Neural cell (in vitro differentiated cells): ENCODE measurements at regions not wholly inside any gene's neighbourhood (a gene's known extent, or its start where the extent isn't known, plus 50 kb on each side); places are given as distances from the start of the nearest gene placed in this dataset.

Source experiments
- H2AFZ ChIP-seq: fragments of 200-600, 300-800 bp; sonication (generic), shearing (Covaris generic); 2 replicates; pipeline ENCODE4 v1.6.0; 2014; ENCODE audit warnings: low read depth, mild to moderate bottlenecking, antibody characterized with exemption, low read length, moderate library complexity
- H3F3A ChIP-seq: fragments of 200-600 bp; shearing (Covaris generic); 2 replicates; pipeline ENCODE4 v1.6.1; 2016; ENCODE audit warnings: mild to moderate bottlenecking, moderate library complexity, mixed read lengths, antibody characterized with exemption, low read length; ENCODE audit not compliant: insufficient read depth, poor library complexity, severe bottlenecking
- H3K27ac ChIP-seq: fragments of 200-600, 300-800 bp; sonication (generic), shearing (Covaris generic); 2 replicates; pipeline ENCODE4 v1.5.1; 2014; ENCODE audit warnings: mild to moderate bottlenecking, low read length, moderate library complexity
- H3K27me3 ChIP-seq: fragments of 300-800, 200-600 bp; sonication (generic), shearing (Covaris generic); 2 replicates; pipeline ENCODE4 v1.6.0; 2014; ENCODE audit warnings: mild to moderate bottlenecking, low read depth, low read length, moderate library complexity; ENCODE audit not compliant: insufficient read depth
- H3K36me3 ChIP-seq: fragments of 300-800, 200-600 bp; sonication (generic), shearing (Covaris generic); 2 replicates; pipeline ENCODE4 v1.5.1; 2014; ENCODE audit warnings: mild to moderate bottlenecking, antibody characterized with exemption, low read length, moderate library complexity; ENCODE audit not compliant: insufficient read depth
- H3K4me2 ChIP-seq: fragments of 300-800, 200-600 bp; sonication (generic), shearing (Covaris generic); 2 replicates; pipeline ENCODE4 v1.6.0; 2014; ENCODE audit warnings: mild to moderate bottlenecking, low read length
- H3K4me3 ChIP-seq: fragments of 300-800, 200-600 bp; sonication (generic), shearing (Covaris generic); 2 replicates; pipeline ENCODE4 v1.5.1; 2014; ENCODE audit warnings: mild to moderate bottlenecking, low read length, moderate library complexity
- H3K79me2 ChIP-seq: fragments of 200-600 bp; shearing (Covaris generic); replicated peaks from 2 replicates; pipeline ENCODE4 v1.6.0; 2014; ENCODE audit warnings: mild to moderate bottlenecking, low read length, moderate library complexity; ENCODE audit not compliant: insufficient read depth
- H3K9ac ChIP-seq: fragments of 300-800, 200-600 bp; sonication (generic), shearing (Covaris generic); 2 replicates; pipeline ENCODE4 v1.6.1; 2016; ENCODE audit warnings: mild to moderate bottlenecking, low read length, mixed read lengths
- H3K9me2 ChIP-seq: fragments of 200-600 bp; shearing (Covaris generic); 2 replicates; pipeline ENCODE4 v1.6.1; 2016; ENCODE audit warnings: mild to moderate bottlenecking, low read length, mixed read lengths; ENCODE audit not compliant: insufficient read depth
- H3K9me3 ChIP-seq: fragments of 200-600, 300-800 bp; sonication (generic), shearing (Covaris generic); 2 replicates; pipeline ENCODE4 v1.6.1; 2016; ENCODE audit warnings: mild to moderate bottlenecking, mixed run types, low read length, moderate library complexity, mixed read lengths
- H4K20me1 ChIP-seq: fragments of 200-600 bp; shearing (Covaris generic); 2 replicates; pipeline ENCODE4 v1.6.1; 2016; ENCODE audit warnings: mild to moderate bottlenecking, mixed run types; ENCODE audit not compliant: insufficient read depth
- CTCF ChIP-seq: fragments of 450-650 bp; IDR thresholded peaks from 2 replicates; pipeline ENCODE4 v1.5.1; 2014; ENCODE audit warnings: antibody characterized with exemption, mild to moderate bottlenecking, moderate library complexity; ENCODE audit not compliant: poor library complexity, severe bottlenecking
- EP300 ChIP-seq: fragments of 450-650 bp; conservative IDR thresholded peaks from 2 replicates; pipeline ENCODE4 v1.6.1; 2014; ENCODE audit warnings: antibody characterized with exemption, mild to moderate bottlenecking, moderate library complexity; ENCODE audit not compliant: poor library complexity, severe bottlenecking
- EZH2 ChIP-seq: fragments of 200-600, 300-800 bp; shearing (Covaris generic), sonication (generic); IDR thresholded peaks from 2 replicates; pipeline ENCODE4 v1.6.1; 2014; ENCODE audit warnings: antibody characterized with exemption, low read length, borderline replicate concordance, mild to moderate bottlenecking; ENCODE audit not compliant: insufficient read depth, poor library complexity, severe bottlenecking
- MXI1 ChIP-seq: fragments of 450-650 bp; conservative IDR thresholded peaks from 2 replicates; pipeline ENCODE4 v1.6.1; 2014; ENCODE audit warnings: antibody characterized with exemption, mild to moderate bottlenecking; ENCODE audit not compliant: poor library complexity, severe bottlenecking
- POLR2AphosphoS5 ChIP-seq: IDR thresholded peaks from 2 replicates; pipeline ENCODE4 v1.6.1; 2012
- RAD21 ChIP-seq: fragments of 450-650 bp; conservative IDR thresholded peaks from 2 replicates; pipeline ENCODE4 v1.6.1; 2014; ENCODE audit warnings: antibody characterized with exemption, mild to moderate bottlenecking, moderate library complexity
- REST ChIP-seq: IDR thresholded peaks from 2 replicates; pipeline ENCODE4 v1.6.1; 2012; ENCODE audit warnings: borderline replicate concordance
- SMC3 ChIP-seq: fragments of 450-650 bp; conservative IDR thresholded peaks from 2 replicates; pipeline ENCODE4 v1.6.1; 2014; ENCODE audit warnings: antibody characterized with exemption, mild to moderate bottlenecking, moderate library complexity; ENCODE audit not compliant: poor library complexity
- TAF1 ChIP-seq: IDR thresholded peaks from 2 replicates; pipeline ENCODE4 v1.6.1; 2012; ENCODE audit warnings: low read depth

- no peak overlapping the region for H2AFZ ChIP-seq
- no peaks in the 10 kb centered on the region for H4K20me1 ChIP-seq
- H3K4me3 ChIP-seq, result no peak overlapping the region
- no peaks in the 10 kb centered on the region for H3F3A ChIP-seq
- H3K79me2 ChIP-seq, result no peaks in the 10 kb centered on the region
- H3K9ac ChIP-seq, result no peak overlapping the region
- H3K27me3 ChIP-seq, result no peaks in the 10 kb centered on the region
- no peaks in the 10 kb centered on the region for H3K9me3 ChIP-seq
- H3K36me3 ChIP-seq, result no peaks in the 10 kb centered on the region
- TF ChIP-seq POLR2AphosphoS5, result no peak
- TF ChIP-seq REST, result no peak
- no peak for TF ChIP-seq MXI1
- TF ChIP-seq TAF1, result no peak
- no peak for TF ChIP-seq CTCF
- no peak for TF ChIP-seq RAD21
- TF ChIP-seq EP300, result no peak
- no peak for TF ChIP-seq EZH2
- no peak for TF ChIP-seq SMC3
- no peak overlapping the region for H3K4me2 ChIP-seq
- H3K27ac ChIP-seq, result no peak overlapping the region
- H3K9me2 ChIP-seq, result no peaks in the 10 kb centered on the region
Observed at GRCh38 chr9:108456903-108457302, 398.9 kb downstream of the ACTL7B start.

- TF ChIP-seq SMC3, result no peak
- no peak for TF ChIP-seq EZH2
- no peak for TF ChIP-seq MXI1
- no peak for TF ChIP-seq REST
- TF ChIP-seq POLR2AphosphoS5, result no peak
- no peak for TF ChIP-seq RAD21
- no peak for TF ChIP-seq EP300
- no peak overlapping the region for H2AFZ ChIP-seq
- no peaks in the 10 kb centered on the region for H4K20me1 ChIP-seq
- no peak overlapping the region for H3K27ac ChIP-seq
- H3K4me3 ChIP-seq, result no peak overlapping the region
- H3K9me3 ChIP-seq, result no peaks in the 10 kb centered on the region
- no peaks in the 10 kb centered on the region for H3K27me3 ChIP-seq
- H3F3A ChIP-seq, result no peaks in the 10 kb centered on the region
- no peaks in the 10 kb centered on the region for H3K9me2 ChIP-seq
- H3K9ac ChIP-seq, result no peak overlapping the region
- H3K36me3 ChIP-seq, result no peaks in the 10 kb centered on the region
- H3K79me2 ChIP-seq, result no peaks in the 10 kb centered on the region
- no peak overlapping the region for H3K4me2 ChIP-seq
Observed at GRCh38 chr9:108445431-108446071, 410.2 kb downstream of the ACTL7B start.
